ENCODE measurements at regions not wholly inside any gene's neighbourhood (a gene's known extent, or its start where the extent isn't known, plus 50 kb on each side); places are given as distances from the start of the nearest gene placed in this dataset.
"Not testable (repeated sequence)": the region's sequence is repeated elsewhere in the genome, so short reads cannot be mapped to it uniquely, and the experiment has no call there.

DNA sequence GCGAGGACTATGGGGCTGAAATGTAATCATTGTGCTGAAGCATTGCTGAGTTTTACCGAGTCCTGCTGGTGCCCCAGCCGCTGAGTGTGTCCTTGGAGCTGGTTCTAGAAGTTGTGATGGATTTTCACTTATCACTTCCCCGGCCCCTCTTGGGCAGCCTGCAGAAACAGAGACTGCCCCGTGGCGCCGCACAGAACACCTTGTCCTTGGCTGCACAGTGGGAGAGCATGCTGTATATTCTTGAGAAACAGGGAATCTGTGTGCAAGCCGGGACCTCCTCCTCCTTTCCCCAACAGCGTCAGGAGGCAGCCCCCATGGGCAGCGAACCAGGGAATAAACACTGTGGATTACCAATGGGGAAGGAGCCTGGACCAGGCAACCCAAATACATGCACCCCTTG, 90.6 kb upstream of the RUFY1 start:
- TF ChIP-seq, protein P1, sequence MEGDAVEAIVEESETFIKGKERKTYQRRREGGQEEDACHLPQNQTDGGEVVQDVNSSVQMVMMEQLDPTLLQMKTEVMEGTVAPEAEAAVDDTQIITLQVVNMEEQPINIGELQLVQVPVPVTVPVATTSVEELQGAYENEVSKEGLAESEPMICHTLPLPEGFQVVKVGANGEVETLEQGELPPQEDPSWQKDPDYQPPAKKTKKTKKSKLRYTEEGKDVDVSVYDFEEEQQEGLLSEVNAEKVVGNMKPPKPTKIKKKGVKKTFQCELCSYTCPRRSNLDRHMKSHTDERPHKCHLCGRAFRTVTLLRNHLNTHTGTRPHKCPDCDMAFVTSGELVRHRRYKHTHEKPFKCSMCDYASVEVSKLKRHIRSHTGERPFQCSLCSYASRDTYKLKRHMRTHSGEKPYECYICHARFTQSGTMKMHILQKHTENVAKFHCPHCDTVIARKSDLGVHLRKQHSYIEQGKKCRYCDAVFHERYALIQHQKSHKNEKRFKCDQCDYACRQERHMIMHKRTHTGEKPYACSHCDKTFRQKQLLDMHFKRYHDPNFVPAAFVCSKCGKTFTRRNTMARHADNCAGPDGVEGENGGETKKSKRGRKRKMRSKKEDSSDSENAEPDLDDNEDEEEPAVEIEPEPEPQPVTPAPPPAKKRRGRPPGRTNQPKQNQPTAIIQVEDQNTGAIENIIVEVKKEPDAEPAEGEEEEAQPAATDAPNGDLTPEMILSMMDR (IDR thresholded peaks at IDR 0.05; ENCODE audit: low read depth, low read length), result no peak
- no peak for DNase-seq (ENCODE audit: low read depth, low spot score)
- Histone ChIP-seq H3K9me3 (ENCODE audit: control insufficient read depth, insufficient read depth, low read length) (peaks cover 40% of the 10 kb centered on the region), H3K27me3 (ENCODE audit: control insufficient read depth, insufficient read depth, low read length) (no peaks in the 10 kb centered on the region), H3K27ac (ENCODE audit: low read depth, low read length) (no peak overlapping the region), H3K4me3 (ENCODE audit: low read depth, low read length) (no peak overlapping the region)
- ChIA-PET POLR2A (no interaction called here), CTCF (no interaction called here)

DNA sequence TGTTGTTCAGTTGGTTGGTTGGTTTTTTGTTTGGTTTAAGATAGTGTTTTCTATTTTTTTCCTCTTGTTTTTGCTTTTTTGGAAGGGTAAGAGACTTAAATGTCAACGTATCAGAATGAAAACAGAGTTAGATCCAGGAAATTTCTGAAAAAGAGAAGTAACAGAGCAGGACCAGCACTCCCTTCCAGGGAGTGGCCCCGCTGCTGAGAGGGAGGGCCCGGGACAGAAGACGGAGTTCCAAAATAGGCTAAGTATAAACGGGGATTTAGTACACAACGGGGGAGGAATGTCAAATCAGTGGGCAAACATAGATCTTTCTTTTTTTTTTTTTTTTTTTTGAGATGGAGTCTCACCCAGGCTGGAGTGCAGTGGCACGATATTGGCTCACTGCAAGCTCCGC, 92.7 kb upstream of the RUFY1 start:
- H3K4me3 ChIP-seq (ENCODE audit: low read depth, low read length), result no peak overlapping the region
- ChIA-PET POLR2A (no interaction called here), CTCF (interaction anchor here (0.7 kb wide), 1 partner anchor 22 kb away, joined by 3 read pairs; no protein-coding TSS in a partner anchor)
- DNase-seq (ENCODE audit: low read depth, low spot score), result no peak
- no peak overlapping the region for H3K27ac ChIP-seq (ENCODE audit: low read depth, low read length)
- no peaks in the 10 kb centered on the region for H3K27me3 ChIP-seq (ENCODE audit: control insufficient read depth, insufficient read depth, low read length)
- peaks cover 49% of the 10 kb centered on the region for H3K9me3 ChIP-seq (ENCODE audit: control insufficient read depth, insufficient read depth, low read length)
- TF ChIP-seq, protein P1 (IDR thresholded peaks at IDR 0.05; ENCODE audit: low read depth, low read length), result no peak

DNA sequence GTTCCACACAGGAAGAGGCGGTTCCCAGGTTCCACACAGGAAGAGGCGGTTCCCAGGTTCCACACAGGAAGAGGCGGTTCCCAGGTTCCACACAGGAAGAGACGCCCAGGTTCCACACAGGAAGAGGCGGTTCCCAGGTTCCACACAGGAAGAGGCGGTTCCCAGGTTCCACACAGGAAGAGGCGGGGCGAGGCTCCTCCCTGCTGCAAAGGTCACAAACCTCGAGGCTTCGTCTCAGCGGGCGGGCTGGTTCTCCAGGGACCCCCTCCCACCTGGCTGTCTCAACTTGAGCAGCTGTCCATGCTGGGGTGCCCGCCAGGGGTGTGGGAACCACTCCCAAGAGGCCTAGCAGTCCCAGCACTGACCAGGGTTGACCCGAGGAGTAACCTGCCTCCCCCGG, 94.3 kb upstream of the RUFY1 start:
- CTCF ChIA-PET, result not testable (repeated sequence)

DNA sequence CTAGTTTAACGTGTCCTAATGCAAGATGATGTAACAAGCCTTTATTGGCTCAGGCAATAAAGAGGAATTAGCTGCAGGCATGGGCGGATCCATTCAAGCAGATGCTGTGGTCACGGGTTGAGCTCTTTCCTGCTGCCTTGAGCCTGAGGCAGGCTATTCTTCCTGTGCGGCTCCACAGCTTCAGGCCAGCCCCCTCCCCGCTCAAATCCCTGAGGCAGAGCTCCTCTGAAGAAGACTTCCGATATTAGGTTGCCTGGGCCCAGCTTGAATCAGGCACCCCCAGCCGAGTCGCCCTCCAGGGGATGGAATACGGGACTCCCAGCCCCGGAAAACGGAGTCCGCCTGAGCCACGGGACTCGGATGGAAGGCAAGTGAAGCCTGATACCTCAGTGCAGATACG, 95.0 kb upstream of the RUFY1 start:
- Histone ChIP-seq H3K27me3 (ENCODE audit: control insufficient read depth, insufficient read depth, low read length) (no peaks in the 10 kb centered on the region), H3K27ac (ENCODE audit: low read depth, low read length) (no peak overlapping the region), H3K9me3 (ENCODE audit: control insufficient read depth, insufficient read depth, low read length) (peaks cover 59% of the 10 kb centered on the region), H3K4me3 (ENCODE audit: low read depth, low read length) (no peak overlapping the region)
- no peak for DNase-seq (ENCODE audit: low read depth, low spot score)
- TF ChIP-seq, protein P1 (IDR thresholded peaks at IDR 0.05; ENCODE audit: low read depth, low read length), result no peak
- ChIA-PET POLR2A (no interaction called here), CTCF (no interaction called here)

More for the DNA sequence above, 94.3 kb upstream of the RUFY1 start:
- POLR2A ChIA-PET; H3K4me3 ChIP-seq (ENCODE audit: low read depth, low read length); DNase-seq (ENCODE audit: low read depth, low spot score); H3K27me3 ChIP-seq (ENCODE audit: control insufficient read depth, insufficient read depth, low read length); H3K27ac ChIP-seq (ENCODE audit: low read depth, low read length): not testable (repeated sequence)
- peaks cover 55% of the 10 kb centered on the region for H3K9me3 ChIP-seq (ENCODE audit: control insufficient read depth, insufficient read depth, low read length)

DNA sequence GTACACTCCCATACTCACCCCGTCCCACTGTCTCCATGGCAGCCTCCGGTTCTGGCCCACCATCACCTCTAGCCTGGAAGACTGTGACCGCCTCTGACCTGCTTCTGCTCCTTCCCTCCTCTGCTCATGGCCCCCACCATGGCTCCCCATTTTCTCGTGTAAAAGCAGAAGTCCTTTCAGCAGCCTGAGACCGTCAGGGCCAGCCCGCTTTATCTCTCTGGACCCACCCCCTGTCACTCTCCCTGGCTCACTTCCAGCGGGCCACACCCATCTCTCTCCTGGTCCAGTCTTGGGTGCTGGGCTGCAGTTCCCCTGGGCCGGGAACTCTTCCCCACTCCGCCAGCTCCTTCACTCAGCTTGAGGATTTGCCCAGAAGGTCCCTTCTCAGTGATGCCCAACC, 96.0 kb upstream of the RUFY1 start:
- Histone ChIP-seq H3K4me3 (ENCODE audit: low read depth, low read length) (no peak overlapping the region), H3K9me3 (ENCODE audit: control insufficient read depth, insufficient read depth, low read length) (peaks cover 59% of the 10 kb centered on the region), H3K27ac (ENCODE audit: low read depth, low read length) (no peak overlapping the region), H3K27me3 (ENCODE audit: control insufficient read depth, insufficient read depth, low read length) (no peaks in the 10 kb centered on the region)
- POLR2A ChIA-PET, result no interaction called here
- TF ChIP-seq, protein P1 (IDR thresholded peaks at IDR 0.05; ENCODE audit: low read depth, low read length), result no peak
- CTCF ChIA-PET, result no interaction called here
- DNase-seq (ENCODE audit: low read depth, low spot score), result no peak

DNA sequence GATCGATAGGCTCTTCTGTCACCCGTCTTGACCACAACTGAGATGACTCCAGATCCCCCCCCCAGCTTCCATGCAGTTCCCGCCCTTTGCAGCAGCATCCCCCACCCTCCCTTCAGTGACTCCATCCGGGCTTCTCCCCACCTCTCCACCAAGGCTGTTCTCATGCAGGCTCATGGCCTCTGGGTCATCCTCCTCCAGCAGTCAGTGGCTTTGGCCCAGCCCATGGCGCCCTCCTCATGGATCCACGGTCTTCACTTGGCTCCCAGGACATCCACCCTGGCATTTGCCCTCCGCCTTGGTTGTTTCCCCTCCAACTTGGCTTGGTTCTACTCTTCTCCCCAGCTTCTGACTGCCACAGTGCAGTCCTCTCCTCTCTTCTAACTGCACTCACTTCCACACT, 96.7 kb upstream of the RUFY1 start:
- ChIA-PET POLR2A (no interaction called here), CTCF (no interaction called here)
- no peak overlapping the region for H3K27ac ChIP-seq (ENCODE audit: low read depth, low read length)
- no peaks in the 10 kb centered on the region for H3K27me3 ChIP-seq (ENCODE audit: control insufficient read depth, insufficient read depth, low read length)
- no peak for DNase-seq (ENCODE audit: low read depth, low spot score)
- TF ChIP-seq, protein P1 (IDR thresholded peaks at IDR 0.05; ENCODE audit: low read depth, low read length), result no peak
- peaks cover 59% of the 10 kb centered on the region for H3K9me3 ChIP-seq (ENCODE audit: control insufficient read depth, insufficient read depth, low read length)
- H3K4me3 ChIP-seq (ENCODE audit: low read depth, low read length), result no peak overlapping the region

Data from AG04450 (cell line).